H7 (cell line): ENCODE measurements at regions not wholly inside any gene's neighbourhood (a gene's known extent, or its start where the extent isn't known, plus 50 kb on each side); places are given as distances from the start of the nearest gene placed in this dataset.
"Not testable (repeated sequence)": the region's sequence is repeated elsewhere in the genome, so short reads cannot be mapped to it uniquely, and the experiment has no call there.

ENCODE experiments used
- DNase-seq: peaks from one replicate; pipeline ENCODE4 v3.0.0; 2012
- H3K27me3 ChIP-seq: 2 replicates; pipeline ENCODE4 v1.6.0; 2011; ENCODE audit warnings: mild to moderate bottlenecking, low read length; ENCODE audit not compliant: control insufficient read depth, insufficient read depth
- H3K36me3 ChIP-seq: replicated peaks from 2 replicates; pipeline ENCODE4 v1.5.1; 2011; ENCODE audit warnings: low read length; ENCODE audit not compliant: control insufficient read depth, insufficient read depth
- H3K4me3 ChIP-seq: 2 replicates; pipeline ENCODE4 v1.5.1; 2011; ENCODE audit warnings: low read depth, mild to moderate bottlenecking, control low read depth, low read length, moderate library complexity; ENCODE audit not compliant: insufficient read depth

DNA sequence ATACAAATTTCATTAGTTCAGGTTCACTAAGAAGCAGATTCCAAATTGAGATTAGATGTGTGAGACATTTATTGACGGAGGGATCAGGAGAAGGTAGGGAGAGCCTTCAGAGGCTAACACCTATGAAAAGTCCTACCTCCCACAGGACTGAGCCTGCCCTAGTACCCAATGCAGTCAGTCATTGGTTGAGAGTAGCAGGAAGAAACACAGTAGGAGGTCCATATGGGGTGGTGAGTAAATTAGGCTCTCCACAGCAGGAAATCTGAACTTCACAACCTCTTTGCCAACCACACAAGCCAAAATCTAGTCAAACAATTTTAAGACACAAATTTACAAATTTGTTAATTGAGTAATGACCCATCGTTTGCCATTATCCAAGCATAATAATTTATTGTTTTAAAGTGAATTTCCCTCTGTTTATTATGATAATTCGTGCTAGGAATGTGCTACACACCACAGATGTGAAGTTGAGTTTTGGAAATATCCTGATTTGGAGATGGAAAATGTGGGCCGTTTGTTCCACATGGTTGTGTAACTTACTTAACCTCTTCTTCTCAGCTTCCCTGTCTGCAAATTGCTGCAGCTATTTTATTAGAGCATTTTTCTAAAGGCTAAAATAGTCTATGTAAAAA, 542.1 kb downstream of the ETS1 start:
- Histone ChIP-seq H3K4me3 (no peak overlapping the region), H3K27me3 (no peaks in the 10 kb centered on the region), H3K36me3 (no peaks in the 10 kb centered on the region)
- DNase-seq, result no peak

DNA sequence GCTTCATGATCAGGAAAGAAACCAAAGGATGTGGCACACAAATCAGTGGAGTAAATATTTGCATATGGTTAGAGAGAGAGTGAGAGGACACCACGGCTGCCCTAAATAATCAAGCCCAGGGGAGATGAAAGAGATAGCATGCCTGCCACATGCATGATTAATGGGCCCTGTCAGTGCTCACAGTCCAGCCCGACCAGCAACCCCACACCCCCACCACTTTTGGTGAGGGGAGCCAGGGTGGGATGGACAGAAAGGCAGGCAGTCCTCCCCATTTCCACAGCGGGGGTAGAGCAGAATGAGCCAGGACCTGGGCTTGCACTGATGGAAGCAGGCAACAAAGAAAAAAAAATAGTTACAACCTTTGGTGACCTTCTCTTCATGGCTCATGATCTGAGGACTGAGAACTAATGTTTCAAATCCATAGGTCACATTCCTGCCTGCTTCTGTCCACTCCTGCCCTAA, 545.0 kb downstream of the ETS1 start:
- no peak for DNase-seq
- H3K4me3 ChIP-seq, result no peak overlapping the region
- no peaks in the 10 kb centered on the region for H3K27me3 ChIP-seq
- H3K36me3 ChIP-seq, result no peaks in the 10 kb centered on the region

DNA sequence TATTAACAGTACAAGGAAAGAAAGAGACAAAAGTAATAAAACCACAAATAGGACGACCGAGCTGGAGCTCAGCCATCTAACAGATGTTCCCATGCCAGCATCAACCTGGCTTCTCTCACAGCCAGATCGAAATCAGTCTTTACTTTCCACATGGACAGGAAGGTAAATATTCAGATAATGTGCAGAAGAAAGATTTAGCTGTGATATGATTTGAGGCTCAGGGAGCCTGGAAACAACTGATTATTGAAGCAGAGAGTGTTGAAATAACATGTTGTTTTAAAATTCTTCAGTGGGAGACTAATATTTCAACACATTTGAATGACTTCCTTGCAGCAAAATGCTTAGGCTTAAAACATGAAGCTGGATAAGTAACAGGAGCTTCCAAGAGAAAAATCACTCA, 546.8 kb downstream of the ETS1 start:
- H3K27me3 ChIP-seq, result no peaks in the 10 kb centered on the region
- H3K36me3 ChIP-seq, result no peaks in the 10 kb centered on the region
- no peak overlapping the region for H3K4me3 ChIP-seq
- no peak for DNase-seq

DNA sequence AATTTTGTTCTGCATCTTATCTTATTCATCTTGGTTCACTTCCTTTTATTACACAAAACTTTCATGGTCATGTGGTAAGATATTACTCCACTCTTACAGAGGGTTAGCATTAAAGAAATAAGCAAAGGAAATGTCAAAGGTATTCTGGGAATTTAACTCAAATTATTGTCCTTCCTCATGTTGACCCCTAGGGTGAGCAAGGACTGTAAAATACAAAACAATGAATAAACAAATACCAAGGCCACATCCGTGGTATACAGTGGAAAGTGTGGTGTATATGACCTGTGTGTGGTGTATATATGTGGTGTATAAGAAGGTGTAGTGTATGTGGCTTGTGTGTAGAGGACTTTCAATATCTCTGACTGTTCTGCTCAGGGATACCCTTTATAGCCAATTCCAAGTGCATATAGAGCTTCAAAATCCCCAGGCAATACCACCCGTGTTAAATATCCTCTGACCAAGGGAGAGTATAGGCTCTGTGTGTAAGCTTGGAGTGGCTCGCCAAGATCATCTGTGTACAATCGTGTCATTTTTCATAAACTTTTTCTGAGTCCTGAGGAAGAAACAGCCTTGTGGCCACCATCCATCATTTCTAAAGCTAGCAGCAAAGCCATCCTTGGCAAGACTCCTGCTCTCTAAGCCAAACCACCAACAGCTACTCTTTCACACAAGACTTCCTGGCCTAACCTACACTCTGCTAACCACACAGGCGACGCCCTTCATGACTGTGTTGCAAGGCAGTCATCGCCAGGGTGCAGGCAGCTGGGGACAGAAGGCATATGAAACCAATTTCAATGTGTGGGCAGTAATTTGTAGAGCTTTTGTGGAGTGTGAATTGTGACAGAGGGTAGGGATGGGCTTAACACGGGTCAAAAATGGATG, 548.0 kb downstream of the ETS1 start:
- H3K27me3 ChIP-seq, result no peaks in the 10 kb centered on the region
- H3K4me3 ChIP-seq, result no peak overlapping the region
- no peak for DNase-seq
- no peaks in the 10 kb centered on the region for H3K36me3 ChIP-seq

DNA sequence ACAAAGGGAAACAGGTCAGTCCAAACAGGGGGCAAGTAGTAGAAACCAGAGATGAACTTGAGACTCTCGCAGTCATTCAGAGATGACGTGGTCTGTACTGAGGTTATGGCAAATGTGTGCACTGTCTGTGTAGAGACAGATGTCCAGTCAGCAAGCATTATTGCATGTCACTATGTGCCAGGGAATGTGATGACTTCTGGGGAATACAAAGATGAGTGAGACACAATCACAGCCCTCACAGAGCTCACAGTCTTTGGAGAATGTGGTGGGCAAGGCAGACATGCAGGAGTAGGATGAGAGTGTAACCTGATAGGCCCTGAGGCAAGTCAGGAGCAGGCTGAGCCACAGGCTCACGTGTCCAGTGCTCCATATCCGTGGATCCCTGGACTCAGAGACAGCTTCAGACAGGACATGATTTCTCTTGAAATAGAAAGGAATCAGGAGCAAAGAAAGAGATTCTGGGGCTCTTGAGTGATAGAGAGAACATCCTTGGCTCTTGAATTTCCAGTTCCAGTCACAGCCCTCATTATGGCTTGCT, 550.7 kb downstream of the ETS1 start:
- Histone ChIP-seq H3K36me3 (no peaks in the 10 kb centered on the region), H3K27me3 (no peaks in the 10 kb centered on the region), H3K4me3 (no peak overlapping the region)
- DNase-seq, result no peak

DNA sequence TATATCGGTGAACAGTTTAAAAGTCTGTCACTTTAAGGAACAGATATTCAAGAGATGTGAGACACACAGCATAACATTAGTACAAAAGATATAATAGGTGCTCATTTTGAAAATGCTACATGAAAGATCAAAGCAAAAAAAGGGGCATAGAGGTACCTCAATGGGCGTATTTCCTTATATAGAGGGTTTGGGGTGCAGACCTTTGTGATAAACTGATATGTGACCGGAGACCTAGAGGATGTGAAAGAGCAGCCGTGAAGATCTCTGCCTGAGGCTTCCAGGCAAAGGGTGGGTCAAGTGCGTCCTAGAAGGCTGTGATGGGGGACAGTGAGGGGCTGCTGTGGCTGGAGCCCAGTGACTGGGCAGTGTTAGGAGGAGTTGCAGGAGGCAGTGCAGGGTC, 551.4 kb downstream of the ETS1 start:
- Histone ChIP-seq H3K27me3 (no peaks in the 10 kb centered on the region), H3K4me3 (no peak overlapping the region), H3K36me3 (no peaks in the 10 kb centered on the region)
- no peak for DNase-seq

DNA sequence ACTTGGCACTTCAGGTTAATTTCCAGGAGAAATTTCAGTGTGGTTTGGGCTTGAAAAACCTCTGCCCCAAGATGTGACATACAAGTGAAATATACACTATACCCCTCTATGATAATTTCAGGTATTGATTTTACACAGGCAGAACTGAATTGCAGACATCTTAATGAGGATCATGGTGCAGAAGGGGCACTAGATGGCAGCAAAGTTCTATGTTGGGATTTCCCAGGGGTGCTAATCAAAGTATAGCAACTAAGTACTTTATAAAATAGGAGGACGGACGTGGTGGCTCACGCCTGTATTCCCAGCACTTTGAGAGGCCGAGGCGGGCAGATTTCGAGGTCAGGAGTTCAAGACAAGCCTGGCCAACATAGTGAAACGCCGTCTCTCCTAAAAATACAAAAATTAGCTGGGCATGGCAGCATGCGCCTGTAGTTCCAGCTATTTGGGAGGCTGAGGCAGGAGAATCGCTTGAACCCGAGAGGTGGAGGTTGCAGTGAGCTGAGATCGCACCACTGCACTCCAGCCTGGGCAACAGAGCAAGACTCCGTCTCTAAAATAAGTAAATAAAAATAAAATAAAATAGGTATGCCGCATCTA, 555.7 kb downstream of the ETS1 start:
- not testable (repeated sequence) for H3K36me3 ChIP-seq, H3K27me3 ChIP-seq, H3K4me3 ChIP-seq
- peak; percentile 44 for DNase-seq

DNA sequence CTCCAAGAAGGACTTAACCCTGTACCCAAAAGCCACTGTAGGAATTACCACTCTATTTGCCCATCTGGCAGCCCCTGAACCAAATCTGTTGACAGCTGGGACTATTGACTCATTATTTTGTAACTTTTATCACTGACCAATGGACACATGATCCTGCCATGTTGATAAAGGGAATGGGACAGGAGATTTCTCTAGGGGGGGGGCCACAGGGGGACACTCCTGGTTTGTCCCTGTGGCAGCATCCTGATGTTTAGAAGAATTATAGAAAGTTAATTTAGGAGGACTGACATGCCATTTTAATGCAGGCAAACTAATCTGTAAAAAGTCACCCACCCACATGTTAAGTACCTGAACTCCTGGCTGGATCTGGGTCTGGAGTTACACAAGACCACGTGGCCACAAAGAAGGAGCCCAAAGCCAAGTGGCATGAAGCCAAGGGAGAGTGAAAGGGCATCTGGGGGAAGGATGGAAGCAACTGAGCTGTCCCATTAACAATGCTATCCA, 558.1 kb downstream of the ETS1 start:
- no peak for DNase-seq
- Histone ChIP-seq H3K4me3 (no peak overlapping the region), H3K36me3 (no peaks in the 10 kb centered on the region), H3K27me3 (no peaks in the 10 kb centered on the region)

DNA sequence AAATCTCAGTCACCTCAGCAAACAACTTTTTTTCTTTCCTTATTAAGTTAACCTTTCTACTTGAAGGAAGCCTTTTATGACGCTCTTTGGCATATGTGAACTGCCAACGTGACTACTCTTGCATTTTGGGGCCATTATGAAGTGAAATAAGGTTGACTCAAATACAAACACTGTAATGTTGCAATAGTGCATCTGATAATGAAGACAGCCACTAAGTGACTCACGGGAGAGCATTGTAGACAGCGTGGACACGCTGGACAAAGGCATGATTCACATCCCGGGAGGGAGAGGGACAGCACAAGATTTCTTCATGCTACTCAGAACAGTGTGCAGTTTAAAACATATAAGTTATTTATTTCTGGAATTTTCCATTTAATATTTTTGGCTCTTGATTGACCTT, 560.8 kb downstream of the ETS1 start:
- DNase-seq, result no peak
- H3K27me3 ChIP-seq, result no peaks in the 10 kb centered on the region
- H3K36me3 ChIP-seq, result no peaks in the 10 kb centered on the region
- H3K4me3 ChIP-seq, result no peak overlapping the region

DNA sequence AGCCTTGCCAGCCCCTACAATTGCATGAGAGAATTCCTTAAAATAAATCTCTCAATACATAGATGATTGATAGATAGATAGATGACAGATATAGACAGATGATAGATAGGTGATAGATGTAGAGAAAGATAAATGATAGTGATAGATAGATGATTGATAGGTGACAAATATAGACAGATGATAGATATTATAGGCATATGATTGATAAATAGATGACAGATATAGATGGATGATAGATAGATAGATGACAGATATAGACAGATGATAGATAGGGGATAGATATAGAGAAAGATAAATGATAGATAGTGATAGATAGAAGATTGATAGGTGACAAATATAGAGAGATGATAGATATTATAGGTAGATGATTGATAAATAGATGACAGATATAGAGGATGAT, 564.6 kb downstream of the ETS1 start:
- Histone ChIP-seq H3K4me3 (no peak overlapping the region), H3K27me3 (no peaks in the 10 kb centered on the region), H3K36me3 (no peaks in the 10 kb centered on the region)
- DNase-seq, result no peak

DNA sequence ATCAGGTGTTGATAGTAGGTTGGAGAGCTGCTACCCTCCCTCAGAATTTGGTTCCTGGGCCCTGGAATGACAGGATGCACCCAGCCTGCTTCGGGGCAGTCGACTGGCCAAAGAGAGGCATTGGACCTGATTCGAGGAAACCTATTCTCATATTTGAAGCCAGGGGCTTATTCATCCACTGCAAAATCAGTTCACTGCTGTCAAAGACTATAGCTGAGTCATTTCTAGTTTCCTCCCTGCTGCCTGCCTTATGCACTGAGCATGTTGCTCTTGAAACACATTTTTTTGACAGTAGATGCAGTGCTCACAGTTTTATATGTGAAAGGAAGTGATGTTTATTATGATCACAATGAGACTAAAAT, 565.4 kb downstream of the ETS1 start:
- Histone ChIP-seq H3K4me3 (no peak overlapping the region), H3K27me3 (no peaks in the 10 kb centered on the region), H3K36me3 (no peaks in the 10 kb centered on the region)
- no peak for DNase-seq

DNA sequence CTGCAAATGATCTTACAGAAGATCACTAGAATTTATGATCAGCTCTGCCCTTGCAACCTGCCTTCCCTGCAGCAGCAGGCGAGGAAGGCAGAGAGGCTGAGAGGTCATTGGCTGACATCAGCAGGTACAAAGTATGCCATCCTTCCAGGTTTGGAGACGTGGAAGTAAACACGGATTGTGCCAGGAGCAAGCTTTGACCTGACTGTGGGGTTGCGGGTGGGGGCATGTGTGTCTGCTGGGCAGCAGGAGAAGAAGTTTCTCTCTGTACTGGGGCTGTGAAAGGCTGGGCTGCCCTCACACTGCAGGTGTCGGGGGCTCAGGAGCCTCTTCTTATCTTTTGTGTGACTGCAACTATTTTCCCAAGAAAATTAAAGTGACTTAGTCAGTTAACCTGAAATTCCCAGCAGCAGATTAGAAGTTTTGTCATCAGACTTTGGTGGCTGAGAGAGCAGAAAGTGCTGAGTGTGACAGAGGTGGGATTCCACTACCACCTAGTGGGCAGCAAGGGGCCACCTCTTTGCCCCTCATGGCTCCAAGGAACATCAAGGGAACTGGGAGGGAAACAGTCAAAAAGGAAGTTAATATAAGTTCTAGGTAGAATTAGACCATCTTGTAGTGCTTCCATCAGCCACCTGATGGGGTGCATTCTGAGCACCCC, 565.9 kb downstream of the ETS1 start:
- H3K36me3 ChIP-seq, result no peaks in the 10 kb centered on the region
- DNase-seq, result peak; percentile 31
- no peak overlapping the region for H3K4me3 ChIP-seq
- no peaks in the 10 kb centered on the region for H3K27me3 ChIP-seq

DNA sequence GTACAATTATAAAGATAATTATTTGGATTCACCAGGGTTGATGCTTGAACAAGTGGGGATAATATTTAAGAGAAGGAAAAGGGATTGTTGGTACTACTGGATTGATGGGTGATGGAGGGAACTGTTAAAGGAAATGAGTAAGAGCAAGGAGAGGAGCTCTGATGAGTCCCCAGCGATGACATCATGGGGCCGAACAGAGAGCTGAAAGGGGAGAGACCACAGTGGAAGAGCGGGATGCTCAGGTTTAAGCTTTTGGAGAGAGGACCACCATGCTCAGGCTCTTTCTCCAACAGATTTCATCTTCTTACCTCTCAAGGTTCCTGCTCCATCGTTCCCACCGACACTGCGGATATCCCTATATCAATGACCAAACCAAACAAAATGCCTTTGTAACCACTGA, 568.7 kb downstream of the ETS1 start:
- H3K36me3 ChIP-seq, result no peaks in the 10 kb centered on the region
- no peak for DNase-seq
- H3K27me3 ChIP-seq, result no peaks in the 10 kb centered on the region
- no peak overlapping the region for H3K4me3 ChIP-seq

DNA sequence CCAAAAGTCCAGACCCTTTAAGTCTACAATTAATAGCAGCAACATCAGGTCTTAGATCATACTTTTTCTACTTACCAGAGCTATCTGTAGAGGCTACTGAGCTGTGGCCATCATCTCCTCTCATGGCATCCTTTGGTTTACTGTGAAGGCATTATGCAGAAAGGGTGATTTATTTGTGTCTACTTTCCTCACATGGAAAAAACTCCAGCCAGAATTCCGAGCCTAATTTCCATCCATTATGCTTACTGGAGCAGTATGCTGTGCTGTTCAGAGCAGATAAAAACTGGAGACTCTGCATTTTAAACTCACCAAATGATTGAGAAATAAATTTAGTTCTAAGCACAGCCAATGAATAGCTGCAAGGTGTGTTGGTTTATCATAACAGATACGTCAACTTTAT, 581.8 kb downstream of the ETS1 start:
- no peak for DNase-seq
- no peaks in the 10 kb centered on the region for H3K36me3 ChIP-seq
- H3K4me3 ChIP-seq, result no peak overlapping the region
- no peaks in the 10 kb centered on the region for H3K27me3 ChIP-seq
